ENCODE measurements at regions not wholly inside any gene's neighbourhood (a gene's known extent, or its start where the extent isn't known, plus 50 kb on each side); places are given as distances from the start of the nearest gene placed in this dataset.

DNA sequence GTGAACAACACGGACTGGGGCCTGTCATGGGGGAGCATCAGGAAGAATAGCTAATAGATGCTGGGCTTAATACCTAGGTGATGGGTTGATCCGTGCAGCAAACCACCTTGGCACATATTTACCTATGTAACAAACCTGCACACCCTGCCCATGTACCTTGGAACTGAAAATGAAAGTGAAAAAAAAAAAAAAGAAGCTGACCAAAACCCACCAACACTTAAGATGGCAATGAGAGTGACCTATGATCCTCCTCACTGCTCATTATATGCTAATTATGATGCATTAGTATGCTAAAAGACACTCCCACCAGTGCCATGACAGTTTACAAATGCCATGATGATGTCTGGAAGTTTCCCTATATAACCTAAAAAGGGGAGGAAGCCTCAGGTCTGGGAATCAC lies 503.2 kb upstream of the CTSO start:
- TF ChIP-seq POLR2A (IDR thresholded peaks at IDR 0.05; ENCODE audit: low read length) (no peak), GATA1 (IDR thresholded peaks at IDR 0.05; ENCODE audit: low read depth, low read length) (no peak)
